Thyroid gland (tissue), 4 donors: ENCODE measurements at regions not wholly inside any gene's neighbourhood (a gene's known extent, or its start where the extent isn't known, plus 50 kb on each side); places are given as distances from the start of the nearest gene placed in this dataset. TPM values are rescaled to one million over a fixed set of nuclear protein-coding genes. Genes with fewer than 3 reads are reported as not detected.
"Not testable (repeated sequence)": the region's sequence is repeated elsewhere in the genome, so short reads cannot be mapped to it uniquely, and the experiment has no call there.

ENCODE experiments used
- DNase-seq, 2 donors: peaks; one replicate each; pipeline ENCODE4 v3.0.0-alpha.2; 2019
- H3K27ac ChIP-seq, 3 donors: fragments of 200-600 bp; sonication (generic); 1 replicate in 2 of 3; 2 replicates in 1 of 3; pipeline ENCODE4 v1.5.1; 2016 to 2019; ENCODE audit warnings: mild to moderate bottlenecking in 1 of 3, moderate library complexity in 1 of 3
- H3K27me3 ChIP-seq: fragments of 200-600 bp; sonication (generic); one replicate; pipeline ENCODE4 v1.5.1; 2019
- H3K36me3 ChIP-seq, 2 donors: fragments of 200-600 bp; sonication (generic); one replicate each; pipeline ENCODE4 v1.5.1; 2016 to 2019
- H3K4me1 ChIP-seq, 2 donors: fragments of 200-600 bp; sonication (generic); one replicate each; pipeline ENCODE4 v1.5.1; 2017 to 2019
- H3K4me3 ChIP-seq, 3 donors: fragments of 200-600 bp; sonication (generic); replicated peaks in 1 of 3; 1 replicate in 2 of 3; 2 replicates in 1 of 3; pipeline ENCODE4 v1.5.1; 2016; ENCODE audit warnings: mild to moderate bottlenecking in 1 of 3
- H3K9me3 ChIP-seq: fragments of 200-600 bp; sonication (generic); one replicate; pipeline ENCODE4 v1.5.1; 2017
- CTCF ChIP-seq, 6 experiments: fragments of 200-600 bp in 3 of 6; fragments of 450-650 bp in 3 of 6; sonication (generic) in 3 of 6; IDR thresholded peaks; one replicate each; pipeline ENCODE4 v1.5.1; 2016 to 2019; ENCODE audit warnings: antibody characterized with exemption in 6 of 6, mild to moderate bottlenecking in 2 of 6, inconsistent platforms in 1 of 6, moderate library complexity in 1 of 6
- POLR2A ChIP-seq, 2 donors: fragments of 450-650 bp; IDR thresholded peaks; one replicate each; pipeline ENCODE4 v1.6.1; 2017; ENCODE audit warnings: antibody characterized with exemption in 2 of 2, mild to moderate bottlenecking in 2 of 2, moderate library complexity in 1 of 2
- WGBS, 2 donors: methylation state at CpG; one replicate each; pipeline ENCODE4 v1.1.5; 2017; 5-methylcytosine and 5-hydroxymethylcytosine counted together
- intact Hi-C: fragments of 100-400 bp; cut with DNase I; formaldehyde crosslinking; loops from one replicate; pipeline ENCODE4 v1.15.1; 2023
- small RNA-seq: library from RNA; depleted of rRNA; stranded (forward); fragments of <200 nt; gene quantifications from one replicate; pipeline ENCODE3, GENCODE V24; 2016

- H3K27ac ChIP-seq: no peak overlapping the region
- H3K36me3 ChIP-seq: no peaks in the 10 kb centered on the region
- intact Hi-C loops: no loop called here
- no peak overlapping the region for H3K4me3 ChIP-seq
- DNase-seq: no peak
- H3K4me1 ChIP-seq: no peaks in the 10 kb centered on the region
- H3K27me3 ChIP-seq: no peaks in the 10 kb centered on the region
- TF ChIP-seq POLR2A (IDR thresholded peaks at IDR 0.05) (no peak), CTCF (IDR thresholded peaks at IDR 0.05) (no peak)
- no peaks in the 10 kb centered on the region for H3K9me3 ChIP-seq
Measured at GRCh38 chr6:47423079-47423478, 54.5 kb upstream of the CD2AP start.

DNA sequence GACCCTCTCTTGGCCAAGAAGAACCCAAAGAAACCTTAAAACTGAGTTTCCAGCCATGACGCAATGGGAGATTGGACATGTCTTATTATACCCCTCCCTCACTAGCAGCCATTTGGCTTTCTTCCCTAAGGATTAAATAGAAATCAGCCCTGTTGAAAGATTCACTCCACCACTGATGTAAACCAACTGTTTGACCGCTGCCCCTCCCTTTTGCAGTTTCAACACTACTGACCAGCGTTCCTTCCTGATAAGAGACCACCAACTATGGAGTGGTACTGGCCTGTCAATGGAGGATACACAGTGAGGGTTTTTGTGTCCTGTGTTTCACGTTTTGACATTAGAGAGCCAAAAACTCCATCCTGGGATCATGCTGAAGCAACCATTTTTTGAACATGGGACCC is 53.2 kb upstream of the CD2AP start:
- no peaks in the 10 kb centered on the region for H3K4me1 ChIP-seq
- no peak overlapping the region for H3K4me3 ChIP-seq
- H3K36me3 ChIP-seq: no peaks in the 10 kb centered on the region
- H3K9me3 ChIP-seq: no peaks in the 10 kb centered on the region
- no peaks in the 10 kb centered on the region for H3K27me3 ChIP-seq
- no peak for DNase-seq
- intact Hi-C loops: no loop called here
- TF ChIP-seq CTCF (IDR thresholded peaks at IDR 0.05) (no peak), POLR2A (IDR thresholded peaks at IDR 0.05) (no peak)
- WGBS, 2 donors: 74 to 86% methylated on average over 4 of the region's 4 CpGs
- H3K27ac ChIP-seq: no peak overlapping the region

DNA sequence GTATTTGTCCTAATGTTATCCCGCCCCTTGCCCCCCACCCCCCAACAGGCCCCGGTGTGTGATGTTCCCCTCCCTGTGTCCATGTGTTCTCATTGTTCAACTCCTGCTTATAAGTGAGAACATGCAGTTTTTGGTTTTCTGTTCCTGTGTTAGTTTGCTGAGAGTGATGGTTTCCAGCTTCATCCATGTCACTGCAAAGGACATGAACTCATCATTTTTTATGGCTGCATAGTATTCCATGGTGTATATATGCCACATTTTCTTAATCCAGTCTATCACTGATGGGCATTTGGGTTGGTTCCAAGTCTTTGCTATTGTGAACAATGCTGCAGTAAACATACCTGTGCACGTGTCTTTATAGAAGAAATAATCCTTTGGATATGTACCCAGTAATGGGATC is 51.9 kb upstream of the CD2AP start:
- H3K27me3 ChIP-seq, H3K27ac ChIP-seq, intact Hi-C loops, H3K36me3 ChIP-seq, DNase-seq, H3K4me1 ChIP-seq, H3K4me3 ChIP-seq, H3K9me3 ChIP-seq: not testable (repeated sequence)
- 89 to 95% methylated on average over 2 to 3 of the region's 3 CpGs for WGBS, 2 donors

GRCh38 chr6:47426524-47427302 is 50.9 kb upstream of the CD2AP start:
- no peaks in the 10 kb centered on the region for H3K27me3 ChIP-seq
- no peak for TF ChIP-seq POLR2A (IDR thresholded peaks at IDR 0.05)
- TF ChIP-seq CTCF (IDR thresholded peaks at IDR 0.05): no peak
- no peaks in the 10 kb centered on the region for H3K4me1 ChIP-seq
- no peak for DNase-seq
- WGBS, 2 donors: 97 to 100% methylated on average over 2 of the region's 2 CpGs
- H3K36me3 ChIP-seq: no peaks in the 10 kb centered on the region
- no peak overlapping the region for H3K27ac ChIP-seq
- intact Hi-C loops: no loop called here
- no peaks in the 10 kb centered on the region for H3K9me3 ChIP-seq
- no peak overlapping the region for H3K4me3 ChIP-seq

DNA sequence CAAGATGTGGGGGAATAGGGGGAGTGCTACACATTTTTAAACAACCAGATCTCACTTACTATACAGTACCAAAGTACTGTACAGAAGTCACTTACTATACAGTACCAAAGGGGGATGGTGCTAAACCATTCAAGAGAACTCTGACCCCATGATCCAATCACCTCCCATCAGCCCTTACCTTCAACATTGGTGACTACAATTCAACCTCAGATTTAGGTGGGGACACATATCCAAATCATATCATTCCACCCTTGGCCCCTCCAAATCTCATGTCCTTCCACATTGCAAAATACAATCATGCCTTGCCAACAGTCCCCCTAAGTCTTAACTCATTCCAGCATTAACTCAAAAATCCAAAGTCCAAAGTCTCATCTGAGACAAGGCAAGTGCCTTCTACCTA is 49.9 kb upstream of the CD2AP start:
- H3K4me1 ChIP-seq: no peaks in the 10 kb centered on the region
- H3K9me3 ChIP-seq: no peaks in the 10 kb centered on the region
- no peaks in the 10 kb centered on the region for H3K27me3 ChIP-seq
- H3K36me3 ChIP-seq: no peaks in the 10 kb centered on the region
- H3K27ac ChIP-seq: no peak overlapping the region
- intact Hi-C loops: no loop called here
- DNase-seq: no peak
- H3K4me3 ChIP-seq: no peak overlapping the region
- TF ChIP-seq CTCF (IDR thresholded peaks at IDR 0.05) (no peak), POLR2A (IDR thresholded peaks at IDR 0.05) (no peak)

Small RNA genes lying in the stretch of these regions (small RNA-seq; reads per million reads assigned to genes)
- not detected for gene B3GNTL1P2
